Jurkat, Clone E6-1 (cell line): ENCODE measurements at regions not wholly inside any gene's neighbourhood (a gene's known extent, or its start where the extent isn't known, plus 50 kb on each side); places are given as distances from the start of the nearest gene placed in this dataset.
"Not testable (repeated sequence)": the region's sequence is repeated elsewhere in the genome, so short reads cannot be mapped to it uniquely, and the experiment has no call there.

Experiments
- DNase-seq: peaks from one replicate; pipeline ENCODE4 v3.0.0-alpha.2; 2011; ENCODE audit warnings: low read depth, low spot score
- H3K4me3 ChIP-seq: 2 replicates; pipeline ENCODE4 v1.5.1; 2011; ENCODE audit warnings: mild to moderate bottlenecking, low read length, control low read depth, moderate library complexity

DNA sequence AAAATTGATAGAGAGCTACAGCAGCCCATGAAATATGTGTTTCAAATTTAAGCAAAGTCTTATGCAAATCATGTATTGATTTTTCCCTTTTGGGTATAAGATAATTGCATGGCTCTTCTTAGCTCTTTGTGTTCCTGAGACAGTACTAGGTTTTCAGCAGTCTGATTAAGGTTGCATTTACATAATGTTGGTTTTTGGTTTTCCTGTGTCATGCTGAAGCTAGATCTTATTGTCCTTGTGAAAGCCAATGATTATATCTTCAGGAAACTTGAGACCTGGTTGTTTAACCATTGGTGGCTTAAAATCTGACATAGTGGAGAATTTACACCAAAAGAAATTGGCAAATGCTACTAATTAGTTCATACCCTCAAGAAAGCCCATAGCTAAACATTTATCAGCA is 392.6 kb downstream of the ZPLD1 start:
- no peak overlapping the region for H3K4me3 ChIP-seq
- DNase-seq: no peak

DNA sequence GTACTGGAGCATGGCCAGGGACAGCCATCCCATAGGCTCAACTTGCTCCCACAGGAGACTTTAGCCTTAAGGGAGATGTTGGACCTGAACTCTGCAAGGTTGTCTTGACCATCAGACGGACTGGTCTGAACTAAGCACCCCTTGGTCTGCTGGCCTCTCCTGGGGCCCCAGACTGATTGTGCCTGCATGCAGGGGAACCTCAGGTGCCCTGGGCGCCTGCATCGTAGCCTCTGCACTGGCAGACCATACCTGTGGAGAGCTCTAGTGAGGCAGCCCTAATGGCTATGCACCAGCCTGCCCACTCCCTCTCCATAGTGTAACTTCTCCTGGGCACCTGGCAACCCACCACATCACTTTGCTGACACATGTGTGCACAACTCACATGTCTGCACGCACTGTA is 395.6 kb downstream of the ZPLD1 start:
- DNase-seq: no peak
- no peak overlapping the region for H3K4me3 ChIP-seq

DNA sequence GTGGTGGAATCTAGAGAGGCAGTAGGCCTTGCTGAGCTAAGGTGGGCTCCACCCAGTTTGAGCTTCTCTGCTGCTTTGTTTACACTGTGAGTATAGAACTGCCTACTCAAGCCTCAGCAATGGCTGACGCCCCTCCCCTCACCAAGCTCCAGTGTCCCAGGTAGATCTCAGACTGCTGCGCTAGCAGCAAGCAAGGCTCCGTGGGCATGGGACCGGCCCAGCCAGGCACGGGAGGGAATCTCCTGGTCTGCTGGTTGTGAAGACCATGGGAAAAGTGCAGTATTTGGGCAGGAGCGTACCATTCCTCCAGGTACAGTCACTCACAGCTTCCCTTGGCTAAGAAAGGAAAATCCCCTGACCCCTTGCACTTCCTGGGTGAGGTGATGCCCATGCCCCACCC is 407.1 kb downstream of the ZPLD1 start:
- H3K4me3 ChIP-seq: no peak overlapping the region
- DNase-seq: no peak

DNA sequence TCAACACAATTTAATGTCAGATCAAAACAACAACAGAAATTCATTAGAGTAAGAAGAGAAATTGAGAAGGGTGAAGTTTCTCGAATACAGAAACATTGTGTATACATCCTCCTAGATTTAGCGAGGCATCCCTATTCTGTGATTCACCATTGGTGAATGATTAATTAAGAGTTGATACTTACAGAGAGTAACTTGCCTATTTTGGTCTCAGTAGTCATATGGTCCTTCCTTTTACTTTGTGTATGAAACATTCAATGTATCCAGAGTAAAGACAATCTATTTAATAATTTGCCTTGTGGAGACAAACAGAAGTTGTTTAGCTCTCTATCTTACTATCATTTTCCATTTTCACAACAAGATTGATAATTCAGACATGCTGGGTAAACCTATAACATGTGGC is 432.0 kb downstream of the ZPLD1 start:
- DNase-seq: no peak
- no peak overlapping the region for H3K4me3 ChIP-seq

DNA sequence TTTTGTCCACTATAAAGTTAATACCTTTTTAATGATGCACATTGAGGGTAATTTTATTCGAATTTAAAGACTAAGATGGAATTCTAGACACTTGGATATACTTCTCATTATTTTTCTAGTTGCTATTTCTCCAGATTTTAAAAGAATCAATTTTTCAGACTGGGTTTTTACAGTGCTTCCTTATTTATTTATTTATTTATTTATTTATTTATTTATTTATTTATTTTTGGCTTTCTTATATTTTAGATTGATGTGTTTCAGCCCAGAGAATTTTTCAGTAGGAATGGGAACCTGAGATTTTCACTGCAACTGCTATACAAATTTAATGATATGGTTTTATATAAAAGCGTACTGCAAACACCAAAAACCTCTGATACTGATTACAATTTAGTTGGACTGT is 448.7 kb downstream of the ZPLD1 start:
- no peak for DNase-seq
- no peak overlapping the region for H3K4me3 ChIP-seq

DNA sequence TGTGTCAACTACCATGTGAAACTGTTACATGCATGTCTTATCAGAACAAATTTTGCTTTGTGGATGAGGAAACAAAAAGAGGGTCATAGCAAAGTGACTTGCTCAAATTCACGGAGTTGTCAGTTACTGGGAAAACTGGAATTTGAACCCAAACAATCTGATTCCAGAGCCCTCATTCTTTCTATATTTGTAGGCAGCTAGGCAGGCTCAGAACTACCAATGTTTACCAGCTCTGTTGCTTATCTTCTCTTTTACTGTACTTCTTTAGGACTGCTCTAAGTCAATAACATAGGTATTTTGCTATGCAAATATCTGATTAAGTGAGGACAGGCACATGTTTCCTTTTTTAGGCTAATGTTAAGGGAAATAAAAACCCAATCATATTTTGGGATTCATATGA is 450.5 kb downstream of the ZPLD1 start:
- H3K4me3 ChIP-seq: no peak overlapping the region
- DNase-seq: no peak

DNA sequence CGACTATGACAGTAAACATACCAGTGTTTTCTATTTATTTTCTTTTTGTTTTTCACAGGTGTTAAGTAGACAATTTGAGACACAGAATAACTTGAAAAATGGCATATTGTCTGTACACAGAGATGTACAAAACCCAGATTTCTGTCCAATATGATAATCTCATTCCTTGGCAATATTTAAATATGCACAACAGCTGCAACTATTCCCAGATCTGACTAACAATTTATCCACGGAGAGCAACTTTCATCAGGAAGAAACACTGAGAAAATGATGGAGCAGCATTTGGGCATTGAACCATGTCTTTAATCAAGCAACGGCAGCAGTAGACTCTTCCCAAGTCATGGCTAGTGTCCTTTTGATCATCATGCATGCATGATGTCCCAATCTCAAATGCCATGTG is 452.6 kb downstream of the ZPLD1 start:
- no peak for DNase-seq

DNA sequence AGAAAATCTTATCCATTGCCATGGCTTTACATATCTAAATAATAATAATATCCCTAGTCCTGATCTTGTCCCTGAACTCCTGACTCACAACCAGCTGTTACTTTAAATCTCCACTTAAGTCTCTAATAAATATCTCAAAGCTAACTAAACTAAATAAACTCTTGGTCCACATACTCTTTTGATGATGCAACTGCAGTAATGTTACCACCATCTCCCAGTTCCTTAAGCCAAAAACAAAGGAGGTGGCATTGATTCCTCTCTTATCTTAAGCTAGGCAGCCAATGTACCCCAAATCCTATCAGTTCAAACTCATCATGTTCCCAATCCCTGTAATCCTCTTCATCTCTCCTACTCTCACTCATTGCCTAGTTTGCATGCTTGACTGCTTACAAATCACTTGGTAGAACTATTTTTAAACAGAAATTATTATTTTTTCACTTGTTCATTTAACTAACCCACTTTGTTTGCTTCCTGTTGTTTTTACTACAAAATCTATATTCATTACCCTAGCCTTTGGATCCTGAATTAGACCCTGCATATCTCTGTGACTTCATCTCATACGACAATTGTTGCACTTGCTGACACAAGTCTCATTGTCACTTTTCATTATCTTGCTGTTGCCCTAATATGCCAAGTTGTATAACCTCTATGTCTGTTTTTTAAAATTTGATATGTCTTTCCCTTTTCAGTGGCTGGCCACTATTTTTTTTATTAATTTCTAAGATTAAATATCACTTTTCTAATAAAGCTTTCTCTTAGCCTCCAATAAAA is 462.2 kb downstream of the ZPLD1 start:
- no peak overlapping the region for H3K4me3 ChIP-seq
- DNase-seq: no peak

More for the DNA sequence above, 452.6 kb downstream of the ZPLD1 start:
- no peak overlapping the region for H3K4me3 ChIP-seq

DNA sequence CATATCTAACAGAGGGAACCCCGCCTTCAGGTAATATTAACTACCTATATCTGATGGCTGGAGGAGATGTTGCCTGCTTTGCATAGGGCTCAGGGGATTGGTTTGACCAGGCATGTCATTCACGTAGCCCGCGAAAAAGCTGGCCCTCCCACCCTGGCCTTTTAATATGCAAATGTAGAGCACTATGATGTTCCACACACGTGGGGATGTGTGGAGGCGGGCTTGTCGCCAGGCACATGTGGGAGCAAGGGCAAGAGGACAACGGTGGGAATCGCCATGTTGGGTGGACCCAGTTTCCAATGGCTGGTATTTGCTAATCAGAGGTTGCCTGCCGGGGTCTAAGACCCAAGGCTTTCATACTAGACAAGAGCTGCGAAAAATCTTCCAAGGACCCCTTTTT is 469.8 kb downstream of the ZPLD1 start:
- H3K4me3 ChIP-seq: no peak overlapping the region
- no peak for DNase-seq

DNA sequence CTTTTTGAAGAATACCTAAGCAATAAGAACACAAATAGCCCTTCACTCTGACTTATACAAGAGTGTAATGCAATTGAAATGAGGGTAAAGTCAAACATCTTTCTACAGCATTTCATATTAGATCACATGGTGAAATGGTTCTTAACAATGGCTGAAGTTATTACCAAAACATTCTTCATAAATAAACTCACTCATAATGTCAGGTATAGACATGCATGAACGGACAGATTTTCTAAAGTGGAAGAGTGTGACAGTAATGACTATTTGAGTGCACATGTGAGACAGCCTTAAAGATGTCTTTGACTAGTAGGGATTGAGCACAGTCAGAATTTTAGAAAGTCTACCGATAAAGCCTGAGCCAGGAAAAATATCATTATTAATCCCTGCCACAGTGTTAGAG is 471.0 kb downstream of the ZPLD1 start:
- no peak for DNase-seq
- no peak overlapping the region for H3K4me3 ChIP-seq

DNA sequence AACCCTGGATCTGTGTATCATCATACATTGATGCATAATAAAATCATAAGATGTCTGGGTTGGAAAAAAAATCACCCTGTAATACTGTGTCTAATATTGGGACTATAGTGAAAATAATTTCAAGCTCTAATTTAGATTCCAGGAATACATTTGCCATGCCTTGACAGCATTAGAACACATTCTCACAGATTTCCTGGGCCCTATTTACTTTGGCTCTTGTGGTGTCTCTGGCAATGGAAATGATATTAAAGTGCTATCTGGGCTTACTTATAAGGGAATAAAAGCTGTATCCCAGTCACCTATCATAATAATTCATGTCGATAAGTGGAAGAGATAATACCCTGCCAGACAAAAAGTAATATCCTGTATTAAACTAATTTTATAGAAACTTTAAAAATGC is 472.0 kb downstream of the ZPLD1 start:
- DNase-seq: no peak
- H3K4me3 ChIP-seq: no peak overlapping the region

DNA sequence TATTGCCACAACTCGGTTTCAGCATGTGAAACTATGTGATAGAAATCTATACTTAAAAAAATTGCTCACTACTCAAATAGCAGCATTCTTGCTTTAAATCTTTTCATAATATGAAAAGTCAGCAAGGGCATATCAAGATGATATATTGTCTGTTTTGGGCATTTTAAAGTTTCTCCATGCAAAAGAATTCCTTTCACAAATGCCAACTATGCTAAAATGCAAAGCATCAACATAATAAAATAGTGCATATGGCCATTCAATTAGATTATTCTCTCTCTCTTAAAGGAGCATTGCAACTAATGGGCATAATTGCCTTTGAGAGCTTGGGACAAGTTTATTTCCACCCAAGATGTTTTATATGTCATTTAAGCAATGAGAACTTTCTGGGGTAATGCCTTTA is 475.1 kb downstream of the ZPLD1 start:
- no peak overlapping the region for H3K4me3 ChIP-seq
- DNase-seq: no peak

DNA sequence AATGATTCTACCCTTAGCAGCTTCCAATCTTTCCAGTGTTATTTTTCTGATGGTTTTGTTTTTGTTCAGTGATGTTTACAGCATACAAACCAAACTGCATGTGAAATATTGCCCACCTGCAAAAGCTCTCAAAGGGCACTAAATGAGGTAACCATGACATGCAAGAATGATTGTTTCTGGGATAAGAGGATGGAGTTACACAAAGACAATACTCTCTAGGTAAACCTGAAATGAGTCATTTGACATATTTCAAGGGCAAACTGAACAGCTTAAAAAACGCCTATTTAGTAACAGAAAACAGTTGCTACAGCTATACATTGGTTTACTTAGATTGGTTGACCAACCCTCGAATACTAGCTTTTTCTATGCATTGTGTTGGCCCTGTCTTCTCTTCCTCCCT is 481.7 kb downstream of the ZPLD1 start:
- no peak for DNase-seq
- no peak overlapping the region for H3K4me3 ChIP-seq

DNA sequence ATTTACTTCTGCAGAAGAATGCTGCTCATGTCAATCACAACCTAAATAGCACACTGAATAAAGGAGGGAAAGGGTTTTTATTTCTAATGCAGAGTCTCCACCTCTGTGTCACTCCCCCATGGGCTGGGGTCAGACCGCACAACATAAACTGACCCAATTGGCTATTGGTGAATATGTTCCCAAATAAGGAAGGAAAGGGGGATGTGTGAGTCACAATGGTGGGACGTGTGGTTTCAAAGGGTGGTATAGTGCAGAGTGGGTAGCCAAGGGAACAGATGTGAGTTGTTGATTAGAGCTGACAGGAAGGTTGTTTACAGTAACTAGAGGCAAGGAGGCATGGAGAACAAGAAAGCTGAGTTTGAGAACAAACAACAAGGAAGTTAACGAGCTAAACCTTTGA is 491.8 kb downstream of the ZPLD1 start:
- DNase-seq: no peak
- H3K4me3 ChIP-seq: no peak overlapping the region

DNA sequence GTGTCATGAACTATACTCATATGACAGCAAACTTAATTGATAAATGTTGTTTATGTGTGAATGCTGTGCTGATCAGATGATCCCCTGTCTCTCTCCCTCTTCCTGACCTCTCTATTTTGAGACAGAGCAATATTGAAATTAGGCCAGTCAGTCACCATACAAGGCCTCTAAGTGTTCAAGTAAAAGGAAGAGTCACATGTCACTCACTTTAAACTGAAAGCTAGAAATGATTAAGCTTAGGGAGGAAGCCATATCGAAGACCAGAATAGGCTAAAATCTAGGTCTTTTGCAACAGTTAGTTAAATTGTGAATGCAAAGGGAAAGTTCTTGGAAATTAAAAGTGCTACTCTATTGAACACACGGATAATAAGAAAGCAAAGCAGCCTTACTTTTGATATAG is 498.6 kb downstream of the ZPLD1 start:
- no peak for DNase-seq
- H3K4me3 ChIP-seq: no peak overlapping the region

DNA sequence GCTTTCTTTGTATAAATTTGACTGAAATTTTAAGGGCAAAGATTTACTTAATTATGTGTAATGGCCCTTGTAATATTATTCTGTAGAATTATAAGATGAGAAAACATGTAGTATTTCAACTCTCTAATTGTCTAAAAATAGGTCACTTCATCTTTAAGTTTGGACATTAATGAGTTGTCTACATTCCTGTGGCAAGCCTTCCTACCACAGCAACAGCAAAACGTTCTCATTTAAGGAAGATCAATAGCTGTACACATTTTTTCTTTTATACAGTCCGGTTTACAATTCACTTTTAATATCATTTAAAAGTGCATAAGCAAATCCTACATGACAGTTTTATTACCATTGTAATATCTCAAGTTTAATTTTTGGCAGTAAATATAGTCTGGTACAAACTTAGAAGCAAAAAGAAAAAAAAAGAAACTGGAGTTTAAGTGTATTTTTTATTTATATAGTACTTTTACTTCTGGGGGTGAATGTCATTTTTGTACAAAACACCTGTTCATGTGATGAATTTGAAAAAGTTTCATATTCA is 501.8 kb downstream of the ZPLD1 start:
- no peak for DNase-seq
- H3K4me3 ChIP-seq: no peak overlapping the region

DNA sequence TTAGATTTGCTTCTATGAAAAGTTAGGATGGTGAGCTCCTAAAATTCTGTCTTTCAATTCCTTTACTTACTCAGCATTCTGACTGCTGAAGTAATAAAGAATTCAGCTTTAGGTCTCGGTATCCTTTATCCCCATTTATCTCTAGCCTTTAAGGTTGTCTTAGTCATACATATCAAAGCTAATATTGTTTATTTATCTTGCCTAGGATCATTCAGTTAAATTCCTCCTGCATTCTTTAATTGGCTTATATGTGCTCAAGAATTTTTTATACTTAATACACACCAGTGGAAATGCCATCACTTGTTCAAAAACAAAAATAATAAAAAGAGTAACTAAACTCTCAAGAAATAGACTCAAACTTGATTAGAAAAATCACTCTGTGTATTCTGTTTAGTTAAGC is 507.0 kb downstream of the ZPLD1 start:
- no peak overlapping the region for H3K4me3 ChIP-seq

DNA sequence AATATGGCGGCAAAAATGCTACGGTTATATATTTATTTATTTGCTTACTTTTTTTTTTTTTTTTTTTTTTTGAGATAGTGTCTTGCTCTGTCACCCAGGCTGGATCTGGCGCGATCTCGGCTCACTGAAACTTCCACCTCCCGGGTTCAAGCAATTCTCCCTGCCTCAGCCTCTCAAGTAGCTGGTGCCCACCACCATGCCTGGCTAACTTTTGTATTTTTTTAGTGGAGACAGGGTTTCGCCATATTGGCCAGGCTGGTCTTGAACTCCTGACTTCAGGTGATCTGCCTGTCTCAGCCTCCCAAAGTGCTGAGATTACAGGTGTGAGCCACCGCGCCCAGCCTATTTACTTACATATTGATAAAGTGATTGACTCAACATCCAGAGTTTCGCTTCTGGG is 511.6 kb downstream of the ZPLD1 start:
- DNase-seq, H3K4me3 ChIP-seq: not testable (repeated sequence)

More for the DNA sequence above, 507.0 kb downstream of the ZPLD1 start:
- DNase-seq: no peak

DNA sequence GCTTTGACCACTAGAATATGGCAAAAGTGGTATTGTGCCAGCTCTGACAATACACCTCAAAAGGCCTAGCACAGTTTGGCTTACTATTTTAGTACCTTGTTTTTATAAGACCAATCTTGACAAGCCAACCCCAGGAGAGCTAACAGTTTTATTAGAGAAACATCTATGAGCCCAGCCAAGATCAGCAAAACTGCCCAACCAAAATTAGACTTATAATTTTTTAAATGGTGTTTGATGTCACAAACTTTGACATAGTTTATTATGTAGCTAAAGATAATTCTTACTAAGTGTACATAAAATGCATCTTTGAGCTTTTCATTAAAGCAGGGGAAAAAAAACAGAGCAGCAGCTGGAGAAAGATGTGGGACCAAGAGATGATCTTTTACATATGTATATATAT is 537.5 kb downstream of the ZPLD1 start:
- no peak overlapping the region for H3K4me3 ChIP-seq
- no peak for DNase-seq

DNA sequence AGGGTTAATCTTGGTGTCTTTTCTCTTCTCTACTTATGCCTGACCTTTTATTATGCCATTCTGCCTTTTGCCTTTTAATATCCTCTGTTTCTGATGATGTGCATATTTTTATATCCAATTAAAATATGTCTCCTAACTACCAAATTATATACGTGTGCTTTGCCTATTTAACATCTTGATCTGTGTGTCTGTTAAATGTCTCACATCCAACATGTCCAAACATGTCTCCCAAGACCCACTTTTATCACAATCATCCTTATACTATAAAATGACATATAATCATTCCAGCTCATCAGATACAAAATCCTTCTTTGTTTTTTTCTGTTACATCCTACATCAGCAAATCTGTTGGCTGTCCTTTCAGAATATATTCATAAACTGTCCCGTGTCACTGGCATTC is 539.5 kb downstream of the ZPLD1 start:
- DNase-seq: no peak
- H3K4me3 ChIP-seq: no peak overlapping the region

DNA sequence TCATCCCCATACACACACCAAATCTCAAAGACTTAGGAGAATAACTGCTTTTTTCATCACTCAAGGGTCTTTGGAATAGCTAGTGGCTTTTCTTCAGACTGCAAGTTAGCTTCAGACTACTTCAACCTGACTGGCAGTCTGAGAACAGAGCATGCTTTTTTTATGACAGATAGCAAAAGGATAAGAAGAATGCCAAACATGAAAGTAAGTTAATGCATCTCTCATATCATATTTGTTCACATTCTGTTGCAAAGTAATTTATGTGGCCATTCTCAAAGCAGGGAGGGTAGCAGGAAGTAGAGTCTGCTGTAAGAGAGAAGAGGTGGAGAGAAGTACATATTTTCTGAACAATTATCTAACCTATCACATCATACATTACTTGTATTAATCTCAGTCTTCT is 544.4 kb downstream of the ZPLD1 start:
- H3K4me3 ChIP-seq: no peak overlapping the region
- DNase-seq: no peak
